Pancreas (tissue), 10 donors: ENCODE measurements at regions not wholly inside any gene's neighbourhood (a gene's known extent, or its start where the extent isn't known, plus 50 kb on each side); places are given as distances from the start of the nearest gene placed in this dataset.

Experiments used
- ATAC-seq, 4 donors: fragments of 200-7000 bp; cut with Tn5 transposase; one replicate each; pipeline versions ENCODE4 v1.8.0 to v1.9.1; 2020; ENCODE audit warnings: mild to moderate bottlenecking in 4 of 4, moderate library complexity in 4 of 4
- DNase-seq, 6 donors: peaks; one replicate each; pipeline ENCODE4 v3.0.0-alpha.2; 2020
- FAIRE-seq: peaks from 2 replicates; lab custom pipeline; 2012; peaks lifted over from hg19 to GRCh38; lab: Jason Lieb, UNC
- H3K27ac ChIP-seq, 4 donors: fragments of 200-600 bp; sonication (generic); 1 replicate in 3 of 4; 2 replicates in 1 of 4; pipeline versions ENCODE4 v1.5.0 to v1.8.0; 2020
- H3K27me3 ChIP-seq, 4 donors: fragments of 200-600 bp; one replicate each; pipeline ENCODE4 v1.8.0; 2021
- H3K36me3 ChIP-seq, 3 donors: fragments of 200-600 bp; sonication (generic) in 1 of 3; one replicate each; pipeline versions ENCODE4 v1.5.0 to v1.8.0; 2020 to 2021
- H3K4me1 ChIP-seq, 3 donors: fragments of 200-600 bp; one replicate each; pipeline ENCODE4 v1.8.0; 2021
- H3K4me3 ChIP-seq, 4 donors: fragments of 200-600 bp; sonication (generic) in 2 of 4; one replicate each; pipeline versions ENCODE4 v1.5.0 to v1.8.0; 2020 to 2021
- H3K9me3 ChIP-seq, 4 donors: fragments of 200-600 bp; one replicate each; pipeline ENCODE4 v1.8.0; 2021
- WGBS, 2 donors: extraction: QIAGEN DNeasy Blood & Tissue Kit; methylation state at CpG; one replicate each; pipeline ENCODE4 v1.1.7; 2013; 5-methylcytosine and 5-hydroxymethylcytosine counted together
- intact Hi-C, 3 donors: fragments of 100-400 bp; cut with DNase I; formaldehyde crosslinking; loops; one replicate each; pipeline versions ENCODE4 v1.11.1 to v1.14.2; 2022
- TF ChIP-seq, protein P1 (sequence below), 4 donors: fragments of 200-600 bp; sonication (generic) in 3 of 4; IDR thresholded peaks; one replicate each; pipeline versions ENCODE4 v1.5.0 to v1.8.0; 2021; ENCODE audit warnings: antibody characterized with exemption in 4 of 4
- donor health status: healthy with polysubstance abuse.
- donor health status: DM: no; HTN: no; CAD: no; lungs with moderate emphysema.
- donor health status: DM: no; HTN: no; CAD: no.
- donor health status: control.
- donor health status: control.
- donor health status: Bipolar disorder and iron deficiency.
- donor health status: DM: yes; HTN: yes; CAD: no.
- donor health status: DM: no; HTN: no; CAD: no.
- donor health status: DM: no; HTN: no; CAD: no.
- donor health status: DM: yes; HTN: yes; CAD: no.

DNA sequence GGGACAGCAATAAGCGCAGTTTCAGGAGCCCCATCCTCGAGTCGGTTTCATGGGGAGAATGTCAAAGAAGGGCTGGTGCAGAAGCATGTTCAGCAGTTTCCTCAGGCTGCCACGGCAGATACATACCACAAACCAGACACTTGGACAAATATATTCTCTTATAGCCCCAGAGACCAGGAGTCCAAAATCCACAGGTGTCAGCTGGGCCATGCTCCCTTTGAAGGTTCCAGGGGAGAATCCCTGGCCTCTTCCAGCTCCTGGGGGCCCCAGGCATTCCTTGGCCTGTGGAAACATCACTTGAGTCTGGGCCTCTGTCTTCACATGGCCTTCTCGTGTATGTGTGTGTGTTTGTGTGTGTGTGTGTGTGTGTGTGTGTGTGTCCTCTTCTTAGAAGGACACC, 164.1 kb downstream of the UQCRFS1 start:
- 66 to 71% methylated on average over 5 of the region's 5 CpGs for WGBS, 2 donors
- H3K36me3 ChIP-seq = no peaks in the 10 kb centered on the region
- H3K9me3 ChIP-seq = no peaks in the 10 kb centered on the region
- no peak for FAIRE-seq
- no peaks in the 10 kb centered on the region for H3K4me1 ChIP-seq
- intact Hi-C loops = no loop called here
- peaks cover 0 to 4% (median 0%) of the 10 kb centered on the region in 4 donors for H3K27me3 ChIP-seq
- H3K27ac ChIP-seq = no peak overlapping the region
- TF ChIP-seq, protein P1, sequence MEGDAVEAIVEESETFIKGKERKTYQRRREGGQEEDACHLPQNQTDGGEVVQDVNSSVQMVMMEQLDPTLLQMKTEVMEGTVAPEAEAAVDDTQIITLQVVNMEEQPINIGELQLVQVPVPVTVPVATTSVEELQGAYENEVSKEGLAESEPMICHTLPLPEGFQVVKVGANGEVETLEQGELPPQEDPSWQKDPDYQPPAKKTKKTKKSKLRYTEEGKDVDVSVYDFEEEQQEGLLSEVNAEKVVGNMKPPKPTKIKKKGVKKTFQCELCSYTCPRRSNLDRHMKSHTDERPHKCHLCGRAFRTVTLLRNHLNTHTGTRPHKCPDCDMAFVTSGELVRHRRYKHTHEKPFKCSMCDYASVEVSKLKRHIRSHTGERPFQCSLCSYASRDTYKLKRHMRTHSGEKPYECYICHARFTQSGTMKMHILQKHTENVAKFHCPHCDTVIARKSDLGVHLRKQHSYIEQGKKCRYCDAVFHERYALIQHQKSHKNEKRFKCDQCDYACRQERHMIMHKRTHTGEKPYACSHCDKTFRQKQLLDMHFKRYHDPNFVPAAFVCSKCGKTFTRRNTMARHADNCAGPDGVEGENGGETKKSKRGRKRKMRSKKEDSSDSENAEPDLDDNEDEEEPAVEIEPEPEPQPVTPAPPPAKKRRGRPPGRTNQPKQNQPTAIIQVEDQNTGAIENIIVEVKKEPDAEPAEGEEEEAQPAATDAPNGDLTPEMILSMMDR (IDR thresholded peaks at IDR 0.05) = no peak
- no peak for ATAC-seq
- H3K4me3 ChIP-seq = no peak overlapping the region
- no peak for DNase-seq

DNA sequence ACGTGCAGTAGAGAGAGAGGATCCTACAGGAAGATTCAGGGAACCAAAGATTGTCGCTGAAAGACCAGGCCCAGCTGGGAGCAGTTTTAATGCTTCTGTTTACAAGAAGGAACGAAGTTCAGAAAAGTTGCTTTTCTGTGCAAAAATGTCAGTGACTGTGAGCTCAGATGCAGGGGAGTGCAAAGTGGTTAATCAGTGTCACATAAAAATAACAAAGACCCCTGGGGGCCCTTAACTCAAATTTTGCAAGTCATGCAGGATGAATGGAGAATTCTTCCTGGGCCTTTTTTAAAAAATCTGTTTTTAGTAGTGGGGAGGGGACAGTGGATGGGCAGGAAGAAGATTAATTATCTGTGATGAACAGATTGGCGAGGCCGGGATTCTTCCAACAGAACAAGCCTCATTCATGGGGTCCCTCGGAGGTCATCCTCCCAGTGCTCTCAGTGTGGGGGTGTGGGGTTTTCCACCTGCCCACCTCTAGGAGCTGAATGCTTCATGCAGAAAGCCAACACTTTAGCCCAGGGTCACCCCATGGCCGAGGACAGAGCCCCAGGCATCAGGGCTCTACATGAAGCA, 167.2 kb downstream of the UQCRFS1 start:
- H3K4me3 ChIP-seq = no peak overlapping the region
- ATAC-seq = no peak
- no peaks in the 10 kb centered on the region for H3K27me3 ChIP-seq
- DNase-seq = no peak
- no peak overlapping the region for H3K27ac ChIP-seq
- WGBS, 2 donors = 61 to 68% methylated on average over 7 of the region's 7 CpGs
- TF ChIP-seq, protein P1 (IDR thresholded peaks at IDR 0.05) = no peak
- no peaks in the 10 kb centered on the region for H3K36me3 ChIP-seq
- no peak for FAIRE-seq
- intact Hi-C loops = no loop called here
- no peaks in the 10 kb centered on the region for H3K9me3 ChIP-seq
- H3K4me1 ChIP-seq = no peaks in the 10 kb centered on the region

DNA sequence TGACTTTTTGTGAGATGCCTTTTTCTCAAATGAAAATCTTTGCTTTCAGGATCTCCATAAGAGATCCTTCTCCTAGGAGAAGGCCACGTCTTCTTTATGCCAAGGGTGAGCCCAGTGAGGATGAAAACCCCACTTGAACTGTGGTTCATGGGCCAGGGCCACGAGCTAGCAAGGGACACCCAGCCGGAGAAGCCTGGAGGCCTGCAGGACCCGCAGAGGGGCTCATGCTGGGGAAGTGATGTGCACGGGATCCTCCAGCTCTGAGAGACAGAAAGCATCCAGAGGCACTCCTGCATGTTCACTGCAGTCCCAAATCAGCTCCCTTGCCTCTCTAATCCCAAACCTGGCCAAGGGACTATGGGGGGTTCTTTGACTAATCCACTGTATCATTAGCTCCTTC, 168.9 kb downstream of the UQCRFS1 start:
- Histone ChIP-seq H3K27ac (no peak overlapping the region), H3K4me3 (no peak overlapping the region), H3K27me3 (no peaks in the 10 kb centered on the region), H3K4me1 (no peaks in the 10 kb centered on the region), H3K9me3 (no peaks in the 10 kb centered on the region), H3K36me3 (no peaks in the 10 kb centered on the region)
- no peak for FAIRE-seq
- no peak for DNase-seq
- 75 to 77% methylated on average over 5 of the region's 5 CpGs for WGBS, 2 donors
- no peak for ATAC-seq
- intact Hi-C loops = no loop called here
- TF ChIP-seq, protein P1 (IDR thresholded peaks at IDR 0.05) = no peak

DNA sequence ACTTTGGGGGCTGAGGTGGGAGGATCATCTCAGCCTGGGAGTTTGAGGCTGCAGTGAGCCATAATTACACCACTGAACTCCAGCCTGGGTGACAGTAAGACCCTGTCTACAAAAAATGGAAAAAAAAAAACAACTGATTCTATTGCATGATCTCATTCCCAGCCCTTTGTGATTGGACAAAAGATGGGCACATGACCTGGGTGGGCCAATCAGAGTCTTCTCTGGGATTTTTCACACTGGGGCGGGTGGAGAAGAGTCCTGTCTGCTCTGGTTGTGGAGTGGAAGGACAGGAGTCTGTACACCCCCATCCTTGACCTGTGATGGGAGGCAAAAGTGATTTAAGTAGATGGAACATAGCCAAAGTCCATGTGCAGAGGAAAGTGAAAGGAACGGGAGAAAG, 170.5 kb downstream of the UQCRFS1 start:
- H3K9me3 ChIP-seq = no peaks in the 10 kb centered on the region
- WGBS, 2 donors = 85 to 86% methylated on average over 2 of the region's 2 CpGs
- no peak for FAIRE-seq
- no peaks in the 10 kb centered on the region for H3K27me3 ChIP-seq
- no peak overlapping the region for H3K27ac ChIP-seq
- no peak for ATAC-seq
- no peak overlapping the region for H3K4me3 ChIP-seq
- no peaks in the 10 kb centered on the region for H3K4me1 ChIP-seq
- intact Hi-C loops = no loop called here
- TF ChIP-seq, protein P1 (IDR thresholded peaks at IDR 0.05) = no peak
- no peak for DNase-seq
- no peaks in the 10 kb centered on the region for H3K36me3 ChIP-seq

DNA sequence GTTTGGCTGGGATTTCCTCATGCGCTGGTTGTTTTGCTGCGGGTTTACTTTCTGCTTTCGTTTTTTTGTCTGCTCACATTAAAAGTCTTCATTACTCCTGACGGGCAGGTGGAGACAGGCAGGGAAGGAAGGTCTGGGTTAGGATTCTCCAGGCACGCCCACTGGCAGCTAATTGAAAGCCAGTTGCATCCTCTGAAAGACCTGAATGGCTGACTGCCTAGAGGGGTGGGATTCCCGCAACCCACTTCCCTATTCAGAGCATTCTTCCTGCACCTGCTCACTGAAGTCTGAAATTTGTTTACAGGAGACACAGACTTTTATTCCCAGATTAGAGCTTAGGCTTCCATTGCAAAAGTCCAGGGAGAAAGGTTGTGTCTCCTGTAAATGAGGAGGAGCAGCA, 172.0 kb downstream of the UQCRFS1 start:
- ATAC-seq (no peak), FAIRE-seq (no peak), DNase-seq (no peak)
- Histone ChIP-seq H3K27me3 (no peaks in the 10 kb centered on the region), H3K27ac (no peak overlapping the region), H3K4me3 (no peak overlapping the region), H3K4me1 (no peaks in the 10 kb centered on the region), H3K36me3 (no peaks in the 10 kb centered on the region), H3K9me3 (no peaks in the 10 kb centered on the region)
- WGBS, 2 donors = 50 to 52% methylated on average over 6 of the region's 6 CpGs
- intact Hi-C loops = no loop called here
- TF ChIP-seq, protein P1 (IDR thresholded peaks at IDR 0.05) = no peak
